ENCODE measurements at regions not wholly inside any gene's neighbourhood (a gene's known extent, or its start where the extent isn't known, plus 50 kb on each side); places are given as distances from the start of the nearest gene placed in this dataset.

- no peak for TF ChIP-seq GATAD2A (CRISPR knock-in tag; IDR thresholded peaks at IDR 0.05)
These were observed 88.9 kb upstream of the SHH start (continued) for GRCh38 chr7:155901176-155901575.

GRCh38 chr7:155899596-155899995 lies 87.3 kb upstream of the SHH start:
- ATAC-seq: no peak
- H2AFZ ChIP-seq (ENCODE audit: low read length): no peak overlapping the region
- ChIA-PET POLR2A (no interaction called here), CTCF (ENCODE audit: low intra/inter-chr PET ratio, low total read pairs) (no interaction called here)
- H3K79me2 ChIP-seq (ENCODE audit: insufficient read depth, low read length): no peaks in the 10 kb centered on the region
- in situ Hi-C loops (cut with HindIII; ENCODE audit: extremely low pct_ligation_motif_present, low pct_unique_long_range_greater_than_20kb): no loop called here
- H3K9me3 ChIP-seq (ENCODE audit: low read length): peaks cover 12% of the 10 kb centered on the region
- H3K4me3 ChIP-seq (replicated peaks in 1 of 3; ENCODE audit: insufficient read depth in 1 of 3, low read depth in 2 of 3, low read length in 3 of 3): no peak overlapping the region
- no peak overlapping the region for H3K27ac ChIP-seq (ENCODE audit: extremely low read length, insufficient read depth, low read length)
- peaks cover 2 to 68% of the 10 kb centered on the region in 2 experiments; a peak in 4 of 5 replicates for H3K27me3 ChIP-seq (ENCODE audit: control insufficient read depth in 1 of 2, insufficient read depth in 2 of 2, low read length in 2 of 2)
- H4K20me1 ChIP-seq (ENCODE audit: insufficient read depth, low read length): no peaks in the 10 kb centered on the region
- no peak overlapping the region for H3K9ac ChIP-seq (ENCODE audit: insufficient read depth, low read depth, low read length)
- intact Hi-C loops (cut with micrococcal nuclease; ENCODE audit: unreplicated experiment): no loop called here
- H3K36me3 ChIP-seq (replicated peaks in 1 of 2; ENCODE audit: control insufficient read depth in 1 of 2, insufficient read depth in 2 of 2, low read length in 2 of 2): no peaks in the 10 kb centered on the region
- H3K4me2 ChIP-seq (ENCODE audit: low read depth, low read length): no peak overlapping the region
- FAIRE-seq: no peak
- DNase-seq (ENCODE audit: low spot score): no peak
- 0% methylated on average over 1 of the region's 4 CpGs for WGBS (ENCODE audit: low lambda C conversion rate)
- H3K4me1 ChIP-seq (ENCODE audit: insufficient read depth, low read length): no peaks in the 10 kb centered on the region
- TF ChIP-seq SAP130 (CRISPR knock-in tag; IDR thresholded peaks at IDR 0.05; ENCODE audit: low read depth) (no peak), RFXAP (CRISPR knock-in tag; IDR thresholded peaks at IDR 0.05; ENCODE audit: borderline replicate concordance) (no peak), ZSCAN30 (CRISPR knock-in tag; IDR thresholded peaks at IDR 0.05) (no peak), ZNF136 (CRISPR knock-in tag; IDR thresholded peaks at IDR 0.05; ENCODE audit: low read depth) (no peak), GFI1 (CRISPR knock-in tag; IDR thresholded peaks at IDR 0.05; ENCODE audit: borderline replicate concordance) (no peak), ZSCAN20 (CRISPR knock-in tag; IDR thresholded peaks at IDR 0.05; ENCODE audit: borderline replicate concordance) (no peak), ZNF672 (CRISPR knock-in tag; IDR thresholded peaks at IDR 0.05) (no peak), ZNF614 (CRISPR knock-in tag; IDR thresholded peaks at IDR 0.05; ENCODE audit: borderline replicate concordance) (no peak)
- BruUV-seq (replicated peaks): no TSS peak

Measured in HepG2 (cell line).